WTC11 (cell line): ENCODE measurements at regions not wholly inside any gene's neighbourhood (a gene's known extent, or its start where the extent isn't known, plus 50 kb on each side); places are given as distances from the start of the nearest gene placed in this dataset.

Experiments
- ATAC-seq: fragments of 200-7000 bp; cut with Tn5 transposase; 2 replicates; pipeline ENCODE4 v1.10.0; 2021; ENCODE audit warnings: mild to moderate bottlenecking, moderate library complexity
- CTCF ChIA-PET: fragments of 300-600 bp; sonication (Branson Sonifier 250); formaldehyde crosslinking; loops from one replicate; lab custom pipeline; 2021; ENCODE audit warnings: antibody characterized with exemption; lab: Charles Lee
- POLR2A ChIA-PET: fragments of 350-600 bp; sonication (Branson Sonifier 250); formaldehyde crosslinking; loops from one replicate; lab custom pipeline; 2021; ENCODE audit warnings: antibody characterized with exemption; lab: Charles Lee
- DNase-seq: peaks from one replicate; pipeline ENCODE4 v3.0.0; 2021; ENCODE audit warnings: low spot score
- H3K27ac Mint-ChIP-seq: 2 replicates; pipeline ENCODE4 v1.8.0; 2021; ENCODE audit warnings: mixed read lengths
- H3K27me3 Mint-ChIP-seq: 2 replicates; pipeline ENCODE4 v1.8.0; 2021; ENCODE audit warnings: low read depth, mild to moderate bottlenecking, moderate library complexity, mixed read lengths
- H3K36me3 Mint-ChIP-seq: 2 replicates; pipeline ENCODE4 v1.8.0; 2021; ENCODE audit warnings: mixed read lengths
- H3K4me1 Mint-ChIP-seq: 2 replicates; pipeline ENCODE4 v1.8.0; 2022; ENCODE audit warnings: mixed read lengths
- H3K4me3 Mint-ChIP-seq: 2 replicates; pipeline ENCODE4 v1.8.0; 2021; ENCODE audit warnings: mild to moderate bottlenecking, moderate library complexity, mixed read lengths
- H3K9me3 Mint-ChIP-seq: 2 replicates; pipeline ENCODE4 v1.8.0; 2021; ENCODE audit warnings: mixed read lengths
- AR ChIP-seq: fragments of 250-450 bp; sonication (Bioruptor Pico); IDR thresholded peaks from 2 replicates; pipeline ENCODE4 v1.9.0; 2021; ENCODE audit warnings: mild to moderate bottlenecking
- ATF2 ChIP-seq: sonication (generic); formaldehyde crosslinking; IDR thresholded peaks from 2 replicates; pipeline ENCODE4 v1.8.1; 2022; ENCODE audit warnings: low read depth, missing genetic modification reagents, borderline replicate concordance
- ATF3 ChIP-seq: sonication (generic); formaldehyde crosslinking; conservative IDR thresholded peaks from 2 replicates; pipeline ENCODE4 v1.8.1; 2022; ENCODE audit warnings: mild to moderate bottlenecking, missing genetic modification reagents
- CBFB ChIP-seq: sonication (generic); formaldehyde crosslinking; IDR thresholded peaks from 2 replicates; pipeline ENCODE4 v1.8.1; 2022; ENCODE audit warnings: mild to moderate bottlenecking, low read depth, missing genetic modification reagents
- CREM ChIP-seq: sonication (generic); formaldehyde crosslinking; IDR thresholded peaks from 2 replicates; pipeline ENCODE4 v1.8.1; 2022; ENCODE audit warnings: mild to moderate bottlenecking, missing genetic modification reagents, moderate library complexity
- CTCF ChIP-seq: fragments of 200-600 bp; IDR thresholded peaks from 2 replicates; pipeline ENCODE4 v1.8.0; 2022; ENCODE audit warnings: antibody characterized with exemption
- ELF4 ChIP-seq: sonication (generic); formaldehyde crosslinking; IDR thresholded peaks from 2 replicates; pipeline ENCODE4 v1.8.1; 2022; ENCODE audit warnings: low read depth, mild to moderate bottlenecking, moderate library complexity, missing genetic modification reagents
- ETV6 ChIP-seq: sonication (generic); formaldehyde crosslinking; IDR thresholded peaks from 2 replicates; pipeline ENCODE4 v1.8.1; 2022; ENCODE audit warnings: mild to moderate bottlenecking, missing genetic modification reagents
- GABPB1 ChIP-seq: sonication (generic); formaldehyde crosslinking; IDR thresholded peaks from 2 replicates; pipeline ENCODE4 v1.8.1; 2023; ENCODE audit warnings: mild to moderate bottlenecking, missing genetic modification reagents
- HMGA2 ChIP-seq: fragments of 250-450 bp; sonication (Bioruptor Pico); IDR thresholded peaks from 2 replicates; pipeline ENCODE4 v1.4.0; 2021; ENCODE audit warnings: mild to moderate bottlenecking, moderate library complexity
- IRF2 ChIP-seq: sonication (generic); formaldehyde crosslinking; IDR thresholded peaks from 2 replicates; pipeline ENCODE4 v1.8.0; 2022; ENCODE audit warnings: low read depth, missing genetic modification reagents, borderline replicate concordance
- KAT7 ChIP-seq: sonication (generic); formaldehyde crosslinking; IDR thresholded peaks from 2 replicates; pipeline ENCODE4 v1.8.1; 2023; ENCODE audit warnings: missing genetic modification reagents, mild to moderate bottlenecking, borderline replicate concordance
- NR2C2 ChIP-seq: sonication (generic); formaldehyde crosslinking; IDR thresholded peaks from 2 replicates; pipeline ENCODE4 v1.8.0; 2022; ENCODE audit warnings: mild to moderate bottlenecking, missing genetic modification reagents
- PREB ChIP-seq: sonication (generic); formaldehyde crosslinking; IDR thresholded peaks from 2 replicates; pipeline ENCODE4 v1.8.1; 2022; ENCODE audit warnings: mild to moderate bottlenecking, missing genetic modification reagents, moderate library complexity, borderline replicate concordance
- PRRX2 ChIP-seq: fragments of 250-450 bp; sonication (Bioruptor Pico); IDR thresholded peaks from 2 replicates; pipeline ENCODE4 v1.8.0; 2021; ENCODE audit warnings: mild to moderate bottlenecking
- SMAD4 ChIP-seq: sonication (generic); formaldehyde crosslinking; IDR thresholded peaks from 2 replicates; pipeline ENCODE4 v1.8.0; 2022; ENCODE audit warnings: mild to moderate bottlenecking, missing genetic modification reagents
- ZBTB43 ChIP-seq: sonication (generic); formaldehyde crosslinking; IDR thresholded peaks from 2 replicates; pipeline ENCODE4 v1.8.1; 2023; ENCODE audit warnings: mild to moderate bottlenecking, missing genetic modification reagents
- ZNF396 ChIP-seq: fragments of 250-450 bp; sonication (Bioruptor Pico); IDR thresholded peaks from 2 replicates; pipeline ENCODE4 v1.8.0; 2021; ENCODE audit warnings: mild to moderate bottlenecking, moderate library complexity, borderline replicate concordance
- ZNF423 ChIP-seq: fragments of 250-450 bp; sonication (Bioruptor Pico); IDR thresholded peaks from 2 replicates; pipeline ENCODE4 v2.1.2; 2022; ENCODE audit warnings: mild to moderate bottlenecking, moderate library complexity
- ZNF512 ChIP-seq: sonication (generic); formaldehyde crosslinking; IDR thresholded peaks from 2 replicates; pipeline ENCODE4 v1.8.1; 2022; ENCODE audit warnings: missing genetic modification reagents, borderline replicate concordance
- ZSCAN18 ChIP-seq: fragments of 250-450 bp; sonication (Bioruptor Pico); IDR thresholded peaks from 2 replicates; pipeline ENCODE4 v2.1.2; 2022; ENCODE audit warnings: mild to moderate bottlenecking, moderate library complexity

- TF ChIP-seq ZSCAN18 (CRISPR knock-in tag), result no peak
- TF ChIP-seq IRF2, result no peak
- no peak for TF ChIP-seq ZNF396 (CRISPR knock-in tag)
These were observed 309.1 kb upstream of the TLE3 start (continued) for GRCh38 chr15:70406617-70407335.

GRCh38 chr15:70401709-70402108 lies 304.0 kb upstream of the TLE3 start:
- no peak for ATAC-seq
- no peak overlapping the region for H3K4me3 Mint-ChIP-seq
- CTCF ChIA-PET, result no interaction called here
- TF ChIP-seq ATF3 (CRISPR knock-in tag), result no peak
- no peak for TF ChIP-seq ZNF423
- TF ChIP-seq PRRX2, result no peak
- TF ChIP-seq ETV6 (CRISPR knock-in tag), result no peak
- TF ChIP-seq ATF2 (CRISPR knock-in tag), result no peak
- no peak for TF ChIP-seq ZSCAN18 (CRISPR knock-in tag)
- no peak for TF ChIP-seq CTCF
- TF ChIP-seq ZBTB43 (CRISPR knock-in tag), result no peak
- no peak for TF ChIP-seq HMGA2 (CRISPR knock-in tag)
- TF ChIP-seq KAT7, result no peak
- TF ChIP-seq ZNF512 (CRISPR knock-in tag), result no peak
- TF ChIP-seq CREM (CRISPR knock-in tag), result no peak
- TF ChIP-seq GABPB1, result no peak
- no peak for TF ChIP-seq CBFB (CRISPR knock-in tag)
- TF ChIP-seq SMAD4 (CRISPR knock-in tag), result no peak
- TF ChIP-seq ELF4 (CRISPR knock-in tag), result no peak
- no peak for TF ChIP-seq PREB (CRISPR knock-in tag)
- no peak for TF ChIP-seq AR
- TF ChIP-seq NR2C2 (CRISPR knock-in tag), result no peak

More at GRCh38 chr15:70401709-70402108, 304.0 kb upstream of the TLE3 start:
- POLR2A ChIA-PET, result no interaction called here
- Mint-ChIP-seq H3K4me1 (peaks cover 19% of the 10 kb centered on the region), H3K27ac (no peak overlapping the region), H3K27me3 (peaks cover 3% of the 10 kb centered on the region; the same call in 1 of the 2 replicates), H3K36me3 (0 out of 2 replicates have a peak, but pooled peaks cover 3% of the 10 kb centered on the region), H3K9me3 (peaks cover 14% of the 10 kb centered on the region)
- DNase-seq, result no peak
